GM19452 (cell line): ENCODE measurements at regions not wholly inside any gene's neighbourhood (a gene's known extent, or its start where the extent isn't known, plus 50 kb on each side); places are given as distances from the start of the nearest gene placed in this dataset.
"Not testable (repeated sequence)": the region's sequence is repeated elsewhere in the genome, so short reads cannot be mapped to it uniquely, and the experiment has no call there.

Experiments used
- ATAC-seq: cut with Tn5 transposase; IDR thresholded peaks from one replicate; pipeline ENCODE4 v1.9.1; 2021; ENCODE audit not compliant: unreplicated experiment

DNA sequence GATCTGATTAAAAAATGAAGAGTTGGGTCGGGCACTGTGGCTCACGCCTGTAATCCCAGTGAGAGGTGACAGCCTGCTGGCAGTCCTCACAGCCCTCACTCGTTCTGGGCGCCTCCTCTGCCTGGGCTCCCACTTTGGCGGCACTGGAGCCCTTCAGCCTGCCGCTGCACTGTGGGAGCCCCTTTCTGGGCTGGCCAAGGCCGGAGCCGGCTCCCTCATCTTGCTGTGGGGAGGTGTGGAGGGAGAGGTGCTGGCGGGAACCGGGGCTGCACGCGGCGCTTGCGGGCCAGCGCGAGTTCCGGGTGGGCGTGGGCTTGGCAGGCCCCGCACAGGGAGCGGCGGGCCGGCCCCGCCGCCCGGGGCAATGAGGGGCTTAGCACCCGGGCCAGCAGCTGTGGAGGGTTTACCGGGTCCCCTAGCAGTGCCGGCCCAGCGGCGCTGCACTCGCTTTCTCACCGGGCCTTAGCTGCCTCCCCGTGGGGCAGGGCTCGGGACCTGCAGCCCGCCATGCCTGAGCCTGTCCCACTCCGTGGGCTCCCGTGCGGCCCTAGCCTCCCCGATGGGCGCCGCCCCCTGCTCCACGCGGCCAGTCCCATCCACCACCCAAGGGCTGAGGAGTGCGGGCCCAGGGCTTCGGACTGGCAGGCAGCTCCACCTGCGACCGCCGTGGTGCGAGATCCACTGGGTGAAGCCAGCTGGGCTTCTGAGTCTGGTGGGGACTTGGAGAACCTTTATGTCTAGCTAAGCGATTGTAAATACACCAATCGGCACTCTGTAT lies 534.1 kb upstream of the ARRDC3 start:
- not testable (repeated sequence) for ATAC-seq

DNA sequence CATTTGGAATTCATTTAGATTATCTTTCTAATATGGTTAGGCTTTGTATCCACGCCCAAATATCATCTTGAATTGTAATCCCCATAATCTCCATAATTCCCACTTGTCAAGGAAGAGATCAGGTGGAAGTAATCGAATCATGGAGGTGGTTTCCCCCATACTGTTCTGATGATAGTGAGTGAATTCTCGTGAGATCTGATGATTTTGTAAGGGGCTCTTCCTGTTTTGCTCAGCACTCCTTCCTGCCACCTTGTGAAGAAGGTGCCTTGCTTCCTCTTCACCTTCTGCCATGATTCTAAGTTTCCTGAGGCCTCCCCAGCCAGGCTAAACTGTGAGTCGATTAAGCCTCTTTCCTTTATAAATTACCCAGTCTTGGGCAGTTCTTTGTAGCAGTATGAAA lies 527.5 kb upstream of the ARRDC3 start:
- no peak for ATAC-seq

DNA sequence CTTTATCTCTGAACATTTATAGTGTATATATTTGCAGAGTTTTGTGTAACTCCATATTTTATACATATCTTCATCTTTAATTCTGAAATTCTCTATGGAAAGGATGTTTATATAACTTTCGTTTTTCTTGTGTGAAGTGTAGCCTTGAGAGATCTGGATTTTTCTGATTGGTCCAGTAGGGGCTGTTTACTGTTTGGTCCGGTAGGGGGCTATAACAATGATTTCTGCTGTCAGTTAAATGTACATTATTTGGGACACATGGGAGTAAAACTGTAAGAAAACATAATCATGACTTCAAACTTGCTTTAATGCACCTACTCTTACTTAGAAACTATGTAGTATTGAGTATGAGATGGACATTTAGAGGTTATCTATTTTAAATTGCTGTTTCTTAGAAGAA lies 527.1 kb upstream of the ARRDC3 start:
- ATAC-seq = no peak

DNA sequence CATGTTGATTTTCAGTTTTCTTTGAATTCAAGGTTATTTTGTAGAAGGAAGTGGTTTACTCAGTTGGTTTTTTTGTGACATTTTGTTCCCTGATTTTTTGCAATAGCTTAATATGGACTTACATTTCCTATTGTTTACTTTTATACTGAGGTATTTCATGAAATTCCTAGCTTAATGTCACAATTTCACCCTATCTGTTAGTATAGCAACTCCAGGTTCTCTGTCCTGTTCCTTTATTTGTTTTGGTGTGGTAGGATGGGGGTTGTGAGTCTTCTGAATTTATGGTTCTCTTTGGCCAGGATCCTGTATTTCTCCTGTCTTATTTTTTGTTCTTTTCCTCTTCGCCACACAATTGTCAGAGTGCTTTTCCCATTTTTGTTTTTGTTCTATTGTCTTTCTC lies 523.4 kb upstream of the ARRDC3 start:
- no peak for ATAC-seq

DNA sequence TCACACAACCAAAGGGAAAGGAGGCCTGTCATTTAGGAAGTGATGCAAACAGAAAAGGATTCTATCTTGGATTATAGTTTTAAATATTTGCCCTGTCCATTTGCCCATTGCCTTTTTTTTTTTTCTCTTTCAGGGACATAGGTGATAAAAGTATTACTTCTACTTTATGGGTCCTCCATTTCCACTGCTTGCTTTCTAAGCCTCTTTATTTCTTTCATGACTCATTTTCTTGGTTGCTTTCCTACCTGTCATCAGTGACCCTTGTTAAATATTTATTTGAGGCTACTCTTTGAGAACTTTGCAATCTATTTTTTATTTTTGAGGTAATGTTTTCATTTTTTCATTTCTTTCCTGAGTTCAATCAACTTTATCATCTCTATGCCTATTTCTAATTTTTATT lies 522.9 kb upstream of the ARRDC3 start:
- no peak for ATAC-seq

DNA sequence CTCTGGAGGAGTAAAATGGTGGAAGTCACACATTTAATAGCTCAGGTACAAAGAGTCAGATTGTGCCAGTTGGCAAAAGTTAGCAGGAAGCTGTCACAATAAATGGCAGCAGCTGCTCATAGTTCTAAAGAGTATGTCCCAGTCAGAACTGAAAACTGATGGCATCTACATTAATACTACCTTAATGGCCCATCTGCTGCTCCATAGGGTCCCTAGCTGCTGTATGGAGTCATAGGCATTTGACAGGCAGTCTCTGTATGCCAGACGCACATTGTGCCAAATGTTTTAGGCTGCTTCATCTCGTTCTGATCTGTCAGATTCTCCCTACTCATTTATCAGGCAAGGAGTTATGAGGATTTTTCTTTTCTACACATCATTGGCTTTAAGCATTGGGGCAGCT lies 515.8 kb upstream of the ARRDC3 start:
- ATAC-seq = no peak

DNA sequence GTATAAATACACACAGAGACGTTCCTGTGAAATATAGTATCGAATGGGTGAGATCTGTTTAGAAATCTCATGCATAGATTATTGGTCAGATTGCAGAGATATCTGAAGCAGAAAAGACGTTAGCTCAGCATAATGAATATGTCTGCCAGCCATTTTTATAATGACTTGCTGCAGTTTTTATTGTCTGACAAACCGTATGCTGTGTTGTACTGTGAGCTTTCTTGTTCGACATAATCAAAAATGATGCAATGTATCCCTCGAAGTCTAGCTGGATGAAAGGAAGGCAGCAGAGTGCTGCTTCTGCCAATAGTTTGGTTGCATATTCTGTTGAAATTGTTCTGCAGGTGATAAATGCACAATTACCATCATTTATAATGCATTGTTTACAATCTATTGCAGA lies 514.9 kb upstream of the ARRDC3 start:
- no peak for ATAC-seq

DNA sequence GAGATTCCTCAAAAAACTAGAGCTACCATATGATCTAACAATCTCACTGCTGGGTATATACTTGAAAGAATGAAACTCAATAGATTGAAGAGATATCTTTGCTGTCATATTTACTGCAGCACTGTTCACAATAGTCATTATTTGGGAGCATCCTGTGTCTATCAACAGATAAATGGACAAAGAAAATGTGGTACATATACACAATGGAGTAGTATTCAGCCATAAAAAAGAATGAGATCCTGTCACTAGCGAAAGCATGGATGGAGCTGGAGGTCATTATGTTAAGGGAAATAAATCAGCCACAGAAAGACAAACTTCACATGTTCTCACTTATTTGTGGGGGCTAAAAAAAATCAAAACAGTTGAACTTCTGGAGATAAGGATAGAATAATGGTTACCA lies 505.7 kb upstream of the ARRDC3 start:
- ATAC-seq = no peak

DNA sequence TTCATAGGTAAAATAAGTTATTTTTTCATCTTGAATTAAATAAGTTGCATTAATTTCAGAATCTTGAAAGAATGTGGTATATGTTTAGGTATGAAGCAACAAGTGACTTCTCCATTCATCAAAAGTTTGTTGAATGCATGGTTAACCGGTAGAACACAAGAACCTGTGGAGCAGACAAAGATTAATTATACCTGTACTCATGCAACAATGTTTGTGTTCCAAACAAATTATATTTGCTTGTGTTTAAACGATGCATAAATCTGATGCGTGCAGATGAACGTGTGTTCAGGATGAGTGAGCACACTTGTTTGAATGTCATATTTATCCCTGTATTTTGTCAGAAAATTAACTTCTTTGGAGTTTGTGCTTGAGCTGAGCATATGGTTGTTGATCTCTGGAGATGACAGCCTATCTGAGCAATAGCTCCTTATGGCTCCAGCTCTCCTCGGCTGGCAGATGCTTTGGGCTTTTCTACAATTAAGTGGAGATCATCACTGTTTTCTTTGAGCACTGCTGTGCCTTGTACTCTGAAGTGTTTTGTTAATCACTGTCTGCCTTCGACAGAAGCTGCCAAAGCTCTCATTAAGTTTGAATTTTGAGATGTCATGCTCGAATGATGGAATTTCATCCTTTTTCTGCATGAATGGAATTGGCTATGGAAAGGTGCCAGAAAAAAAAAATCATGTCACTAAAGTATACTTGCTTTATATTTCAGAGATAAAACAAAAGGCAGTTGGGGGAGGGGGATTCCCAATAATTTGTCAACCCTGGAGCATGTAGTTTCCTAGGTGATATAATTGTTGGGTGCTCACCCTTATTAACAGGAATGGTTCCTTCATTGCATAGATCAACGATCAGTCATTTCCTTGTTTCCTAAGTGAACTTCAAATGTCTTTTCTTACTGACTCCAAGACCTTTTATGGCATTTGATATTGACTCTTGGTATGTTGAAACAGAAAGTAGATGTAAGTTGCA lies 502.5 kb upstream of the ARRDC3 start:
- ATAC-seq = no peak

DNA sequence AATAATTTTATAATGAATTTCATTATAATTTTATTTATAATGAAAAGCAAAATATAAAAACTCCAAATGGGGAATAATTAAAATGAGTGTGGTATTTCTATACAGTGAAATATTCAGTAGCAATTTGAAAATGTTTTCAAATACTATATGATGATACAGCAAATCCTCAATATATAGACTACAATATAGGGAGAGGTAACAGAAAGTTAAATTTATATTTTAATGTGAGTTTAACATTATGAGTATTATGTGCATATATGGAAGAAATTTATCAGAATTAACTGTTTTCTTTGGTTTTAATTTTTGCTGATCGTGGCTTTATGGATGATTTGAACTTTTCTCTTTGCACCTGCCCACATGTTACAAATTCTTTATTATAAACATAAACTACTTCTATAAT lies 500.9 kb upstream of the ARRDC3 start:
- ATAC-seq = no peak

DNA sequence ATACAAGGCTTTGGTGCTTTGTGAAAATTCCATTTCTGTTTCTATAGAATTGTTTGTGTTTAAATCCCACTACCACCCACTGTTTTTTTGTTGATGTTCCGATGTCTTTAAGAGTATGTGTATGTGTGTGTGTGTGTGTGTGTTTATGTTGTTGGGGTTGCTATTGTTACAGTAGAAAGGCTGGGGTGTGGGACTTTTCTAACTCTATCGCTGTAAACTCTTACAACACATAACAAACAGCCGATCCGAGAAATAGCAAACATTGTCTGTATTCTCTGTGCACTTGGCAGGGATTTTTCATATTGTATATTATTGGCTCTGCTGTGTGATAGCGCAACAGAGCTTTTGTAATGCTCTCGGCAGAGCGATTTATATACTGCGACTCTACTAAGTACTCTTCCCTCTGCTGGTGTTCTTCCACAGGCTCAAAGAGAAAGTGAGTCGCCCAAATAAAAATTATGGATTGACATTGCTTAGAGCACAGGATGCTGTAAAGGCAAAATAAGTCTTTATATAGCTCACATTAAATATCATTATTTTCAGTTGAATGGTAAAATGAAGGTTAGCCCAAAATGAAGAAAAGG lies 492.2 kb upstream of the ARRDC3 start:
- no peak for ATAC-seq

DNA sequence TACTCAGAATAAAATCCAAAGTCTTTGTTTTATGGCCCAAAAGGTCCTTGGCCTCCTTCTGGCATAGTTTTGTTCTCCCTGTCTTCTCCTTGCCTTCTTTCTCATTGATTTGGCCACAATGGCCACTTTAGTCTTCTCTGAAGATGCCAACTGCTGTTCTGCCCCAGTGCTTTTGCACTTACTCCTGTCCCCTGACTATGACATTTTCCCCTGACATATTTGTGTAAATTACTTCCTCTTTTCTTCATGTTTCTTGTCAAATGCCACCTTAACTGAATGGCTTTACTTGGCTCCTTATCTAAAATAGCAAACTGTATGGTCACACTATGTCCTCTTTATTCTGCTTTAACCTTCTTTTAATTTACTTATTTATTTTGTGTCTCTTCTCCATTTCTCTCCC lies 484.7 kb upstream of the ARRDC3 start:
- no peak for ATAC-seq

DNA sequence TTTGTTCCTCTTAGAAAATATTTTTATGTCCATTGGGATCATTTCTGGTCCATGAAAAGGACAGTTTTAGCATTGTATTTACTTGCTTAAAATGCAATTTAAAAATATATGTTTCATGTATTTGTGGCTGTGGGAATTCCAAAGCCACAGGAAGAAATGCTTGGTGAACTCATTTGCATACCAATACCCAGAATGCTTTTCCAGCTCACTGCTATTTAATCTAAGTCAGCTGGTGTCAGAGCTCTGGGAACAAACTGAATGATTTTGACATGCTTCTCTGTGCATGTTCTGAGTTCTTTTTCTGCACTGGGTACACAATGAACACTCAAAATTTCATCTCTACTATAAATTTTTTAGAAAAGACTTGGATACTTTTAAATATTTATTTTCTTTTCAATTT lies 482.8 kb upstream of the ARRDC3 start:
- ATAC-seq = no peak

DNA sequence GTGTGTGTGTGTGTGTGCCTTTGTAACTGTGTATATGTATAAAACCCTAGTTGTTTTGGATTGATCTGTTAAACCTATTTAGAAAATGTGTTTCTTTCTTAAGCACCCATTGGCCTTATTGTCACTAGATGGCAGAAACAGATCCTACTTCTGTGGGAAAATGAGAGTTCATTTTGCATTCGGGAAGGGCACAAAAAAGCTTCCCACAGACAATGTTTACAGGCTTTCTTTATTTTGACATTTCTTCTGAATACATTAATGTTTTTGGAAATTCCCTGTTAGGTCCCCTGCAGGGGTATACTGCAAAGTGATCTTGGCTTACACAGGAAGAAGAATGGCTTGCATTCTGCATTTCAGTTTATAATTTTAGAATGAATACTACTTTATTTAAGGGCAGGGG lies 481.8 kb upstream of the ARRDC3 start:
- ATAC-seq = no peak

DNA sequence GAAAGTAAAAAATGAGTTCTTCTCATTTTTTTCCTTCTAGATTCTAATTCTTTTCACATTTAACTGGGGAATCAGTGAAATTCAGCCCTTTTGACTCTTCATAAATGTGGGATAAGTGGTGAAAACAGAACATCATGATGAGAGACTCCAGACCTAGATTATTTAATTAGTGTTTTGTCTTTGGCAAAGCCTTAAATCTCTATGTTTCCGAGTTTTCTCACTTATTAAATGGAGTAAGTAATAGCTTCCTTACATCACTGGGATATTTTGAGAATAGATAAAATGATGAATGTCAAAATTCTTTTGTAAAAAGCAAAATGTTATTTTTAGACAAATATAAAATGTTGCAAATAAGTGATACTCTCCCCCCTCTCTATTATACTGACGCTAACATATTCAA lies 468.6 kb upstream of the ARRDC3 start:
- no peak for ATAC-seq

DNA sequence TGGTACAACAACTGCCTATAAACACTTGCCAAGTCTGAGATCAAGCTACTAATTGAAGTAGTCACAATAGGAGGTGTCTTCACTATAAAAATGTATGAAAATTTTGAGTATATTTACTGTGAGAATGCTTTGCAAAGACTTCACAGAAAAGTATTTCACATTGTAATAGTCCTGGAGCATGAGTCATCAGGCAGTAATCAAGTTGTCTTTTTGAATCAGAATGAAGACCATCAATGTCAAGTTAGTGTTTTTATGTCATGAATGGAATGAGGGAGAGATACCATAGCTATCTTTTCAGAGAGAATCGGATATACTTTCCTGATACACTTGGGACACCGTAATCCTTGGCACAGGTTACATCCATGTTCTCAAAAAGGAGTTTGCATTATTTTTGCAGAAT lies 466.9 kb upstream of the ARRDC3 start:
- no peak for ATAC-seq

DNA sequence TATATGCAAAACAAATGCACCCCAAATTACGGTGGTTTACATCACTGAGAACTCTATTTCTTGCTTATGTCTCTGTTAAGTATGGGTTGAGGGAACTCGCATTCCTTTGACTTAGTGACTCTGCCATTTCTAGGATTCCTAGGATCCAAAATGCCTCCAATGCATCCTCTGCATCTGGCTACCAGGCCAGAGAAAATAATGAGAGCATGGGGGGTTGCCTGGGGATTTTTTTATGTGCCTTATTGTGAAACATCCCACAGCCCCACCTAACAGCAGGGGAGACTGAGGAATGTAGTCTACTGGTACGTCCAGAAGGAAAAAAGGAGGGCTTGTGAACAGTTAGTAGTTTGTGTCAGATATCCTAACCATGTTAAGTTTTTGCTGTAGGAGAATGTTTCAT lies 466.0 kb upstream of the ARRDC3 start:
- ATAC-seq = no peak

DNA sequence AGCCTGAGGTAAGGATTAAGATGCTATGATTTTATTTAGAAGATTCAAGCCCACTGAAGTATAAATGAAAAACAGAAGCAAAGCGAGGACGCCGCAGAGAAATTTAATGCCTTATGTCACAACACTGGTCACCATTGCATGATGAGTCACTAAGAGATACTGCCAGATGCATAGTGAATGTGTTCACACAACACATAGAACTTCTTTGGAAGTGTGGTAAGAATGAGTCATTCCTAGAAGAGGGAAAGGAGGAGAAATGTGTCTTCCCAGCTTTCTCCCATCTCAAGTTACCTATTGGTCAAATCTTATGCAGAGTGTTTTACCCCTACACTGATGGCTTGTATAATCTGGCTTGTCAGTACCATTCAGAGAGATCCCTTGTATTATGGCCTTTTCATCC lies 465.3 kb upstream of the ARRDC3 start:
- ATAC-seq = no peak

DNA sequence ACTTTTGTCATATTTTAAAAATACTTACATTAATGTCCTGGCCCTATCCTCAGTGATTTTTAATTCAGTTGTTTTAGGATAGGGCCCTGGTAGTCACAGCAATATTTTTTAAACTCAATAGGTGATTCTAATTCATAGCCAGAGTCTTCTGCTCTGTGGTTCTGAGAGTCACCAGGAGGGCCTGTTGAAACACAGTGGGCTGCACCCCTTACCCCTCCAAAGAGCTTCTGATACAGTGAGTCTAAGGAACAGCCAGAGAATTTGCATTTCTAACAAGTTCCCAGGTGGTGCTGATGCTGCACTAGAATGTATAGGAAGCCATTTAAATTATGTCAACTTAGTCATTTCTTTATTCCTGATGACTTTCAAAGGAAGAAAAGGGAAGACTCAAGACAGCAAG lies 458.3 kb upstream of the ARRDC3 start:
- no peak for ATAC-seq

DNA sequence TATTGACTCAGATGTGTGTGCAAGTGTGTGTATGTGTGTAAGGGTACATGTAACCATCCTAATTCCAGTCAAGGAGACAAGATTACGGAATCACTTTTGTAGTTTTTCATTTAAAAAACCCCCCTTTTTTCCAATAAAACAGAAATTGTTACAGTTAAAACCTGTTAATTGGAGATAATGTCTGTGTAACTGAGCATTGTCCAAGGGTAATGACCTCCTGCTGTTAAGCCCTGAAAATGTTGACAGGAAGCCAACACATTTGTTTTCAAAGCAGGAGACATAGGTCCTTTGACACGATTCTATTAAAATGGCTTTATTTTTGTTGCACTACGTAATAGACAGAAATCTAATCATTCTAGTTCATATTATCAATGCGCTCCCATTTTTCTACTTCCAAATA lies 457.3 kb upstream of the ARRDC3 start:
- ATAC-seq = no peak

DNA sequence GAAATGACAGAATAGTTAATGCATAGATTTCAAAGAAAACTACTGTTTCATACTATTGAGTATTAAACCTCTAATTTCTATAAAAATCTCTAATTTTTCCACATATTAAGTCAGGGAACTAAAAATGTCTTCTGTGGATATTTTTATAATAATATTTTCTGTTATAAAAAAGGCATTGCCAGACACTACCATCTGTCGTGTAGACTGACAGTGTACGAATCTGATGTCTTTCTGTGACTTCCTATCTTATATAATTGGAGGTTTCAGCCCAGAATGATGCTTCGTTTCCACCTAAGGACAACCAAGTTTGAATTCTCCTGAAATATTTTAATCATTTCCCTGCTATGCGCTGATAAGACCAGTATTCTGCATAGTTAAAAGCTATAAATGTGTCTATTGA lies 456.6 kb upstream of the ARRDC3 start:
- no peak for ATAC-seq

DNA sequence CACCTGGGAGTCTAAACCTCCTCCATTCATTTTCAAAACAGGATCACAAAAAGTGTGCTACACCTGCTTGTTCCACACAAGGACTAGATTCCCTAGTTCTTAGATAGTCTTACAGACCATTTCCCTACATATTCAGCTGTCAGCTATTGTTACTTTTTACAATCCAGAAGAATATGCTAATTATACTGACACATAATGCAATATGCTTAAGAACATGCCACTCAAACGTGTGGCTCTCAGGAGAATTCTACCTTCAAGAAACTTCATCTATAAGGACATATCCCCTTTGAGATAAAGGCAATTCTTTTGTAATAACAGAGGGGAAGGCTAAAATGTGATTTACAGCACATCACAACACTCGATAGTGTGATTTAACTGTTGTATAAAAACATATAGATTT lies 456.1 kb upstream of the ARRDC3 start:
- no peak for ATAC-seq
